ENCODE measurements at regions not wholly inside any gene's neighbourhood (a gene's known extent, or its start where the extent isn't known, plus 50 kb on each side); places are given as distances from the start of the nearest gene placed in this dataset.

DNA sequence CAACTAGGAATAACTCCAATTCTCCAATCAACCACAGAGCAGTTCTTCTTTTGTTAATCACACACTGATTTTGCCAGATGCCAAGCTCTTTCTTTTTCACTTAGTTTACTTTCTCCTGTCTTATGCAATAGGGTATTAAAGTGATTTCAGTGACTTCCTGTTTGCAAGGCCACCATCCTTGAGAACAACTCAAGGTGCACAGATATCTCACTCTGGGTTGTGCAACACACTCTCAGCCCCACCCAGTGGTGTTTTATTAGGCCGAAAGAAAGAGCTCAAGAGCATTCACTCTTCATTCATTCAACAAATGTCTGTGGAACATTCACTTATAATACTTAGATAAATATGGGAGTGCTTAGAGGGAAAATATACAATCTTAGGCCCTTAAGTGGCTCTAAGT is 352.5 kb downstream of the ZNF326 start:
- H3K9me3 Mint-ChIP-seq, result peaks cover 0 to 13% (median 8%) of the 10 kb centered on the region in 7 donors

DNA sequence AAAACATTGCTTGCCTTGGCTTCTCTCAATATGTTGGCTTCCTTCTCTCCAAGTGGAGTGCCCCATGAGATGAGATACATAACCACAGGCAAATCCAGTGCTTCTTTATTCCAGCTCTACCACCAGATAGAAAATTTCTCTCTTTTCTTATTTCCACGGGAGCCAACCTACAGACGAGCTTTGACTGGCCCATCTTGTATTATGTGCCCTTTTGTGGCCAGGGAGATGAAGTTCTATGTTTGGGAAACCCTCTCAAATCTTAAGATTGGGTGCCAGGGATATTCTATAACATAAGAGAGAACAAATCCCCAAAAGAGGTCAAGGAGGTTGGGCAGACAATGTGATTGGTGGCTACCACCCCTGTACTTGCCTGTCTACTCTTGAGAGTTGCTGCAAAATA is 351.8 kb downstream of the ZNF326 start:
- DNase-seq, result no peak
- Histone ChIP-seq H3K4me1 (ENCODE audit: control insufficient read depth, insufficient read depth, low read length, poor library complexity, severe bottlenecking) (no peaks in the 10 kb centered on the region), H3K36me3 (ENCODE audit: control insufficient read depth, insufficient read depth, low read length) (no peaks in the 10 kb centered on the region), H3K9me3 (ENCODE audit: control insufficient read depth in 2 of 2, low read length in 2 of 2) (peaks cover 5 to 9% of the 10 kb centered on the region in 2 experiments), H3K4me3 (ENCODE audit: low read depth, low read length) (no peak overlapping the region), H3K27ac (ENCODE audit: insufficient read depth, low read length, poor library complexity, severe bottlenecking) (no peak overlapping the region), H3K27me3 (ENCODE audit: control insufficient read depth, insufficient read depth, low read length) (no peaks in the 10 kb centered on the region)
- Mint-ChIP-seq H3K9me3 (peaks cover 0 to 13% (median 8%) of the 10 kb centered on the region in 7 donors), H3K4me3 (no peak overlapping the region), H3K4me1 (no peaks in the 10 kb centered on the region), H3K27me3 (no peaks in the 10 kb centered on the region), H3K36me3 (no peaks in the 10 kb centered on the region), H3K27ac (no peak overlapping the region)
- ATAC-seq (ENCODE audit: low read depth in 2 of 2), result no peak

More for the DNA sequence above, 352.5 kb downstream of the ZNF326 start:
- Histone ChIP-seq H3K36me3 (ENCODE audit: control insufficient read depth, insufficient read depth, low read length) (no peaks in the 10 kb centered on the region), H3K27me3 (ENCODE audit: control insufficient read depth, insufficient read depth, low read length) (no peaks in the 10 kb centered on the region), H3K9me3 (ENCODE audit: control insufficient read depth in 2 of 2, low read length in 2 of 2) (peaks cover 5 to 9% of the 10 kb centered on the region in 2 experiments), H3K4me3 (ENCODE audit: low read depth, low read length) (no peak overlapping the region), H3K27ac (ENCODE audit: insufficient read depth, low read length, poor library complexity, severe bottlenecking) (no peak overlapping the region), H3K4me1 (ENCODE audit: control insufficient read depth, insufficient read depth, low read length, poor library complexity, severe bottlenecking) (no peaks in the 10 kb centered on the region)
- H3K27me3 Mint-ChIP-seq, result no peaks in the 10 kb centered on the region
- H3K36me3 Mint-ChIP-seq, result no peaks in the 10 kb centered on the region
- H3K4me3 Mint-ChIP-seq, result no peak overlapping the region
- no peak overlapping the region for H3K27ac Mint-ChIP-seq
- DNase-seq (no peak), ATAC-seq (ENCODE audit: low read depth in 2 of 2) (no peak)
- no peaks in the 10 kb centered on the region for H3K4me1 Mint-ChIP-seq

DNA sequence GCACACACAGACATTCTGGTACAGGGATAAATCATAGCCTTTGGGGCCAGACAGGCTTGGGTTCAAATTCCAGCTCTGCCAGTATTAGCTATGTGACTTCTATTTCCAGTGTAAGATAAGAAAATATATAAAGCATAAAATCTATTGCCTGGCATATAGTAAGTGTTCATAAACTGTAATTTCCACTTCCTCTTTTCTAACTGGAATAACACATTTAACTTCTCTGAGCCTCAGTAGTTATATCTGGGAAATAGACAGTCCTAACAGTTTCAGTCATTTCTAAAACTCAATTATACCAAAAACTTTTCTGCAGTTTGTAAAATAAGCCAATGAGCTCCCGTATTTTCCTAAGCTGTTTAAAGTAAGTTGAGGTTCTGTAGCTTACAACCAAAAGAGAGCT is 351.4 kb downstream of the ZNF326 start:
- Histone ChIP-seq H3K36me3 (ENCODE audit: control insufficient read depth, insufficient read depth, low read length) (no peaks in the 10 kb centered on the region), H3K27me3 (ENCODE audit: control insufficient read depth, insufficient read depth, low read length) (no peaks in the 10 kb centered on the region), H3K27ac (ENCODE audit: insufficient read depth, low read length, poor library complexity, severe bottlenecking) (no peak overlapping the region), H3K4me1 (ENCODE audit: control insufficient read depth, insufficient read depth, low read length, poor library complexity, severe bottlenecking) (no peaks in the 10 kb centered on the region), H3K4me3 (ENCODE audit: low read depth, low read length) (no peak overlapping the region), H3K9me3 (ENCODE audit: control insufficient read depth in 2 of 2, low read length in 2 of 2) (peaks cover 5 to 9% of the 10 kb centered on the region in 2 experiments)
- Mint-ChIP-seq H3K4me1 (no peaks in the 10 kb centered on the region), H3K36me3 (no peaks in the 10 kb centered on the region), H3K27ac (no peak overlapping the region), H3K4me3 (no peak overlapping the region), H3K27me3 (no peaks in the 10 kb centered on the region), H3K9me3 (peaks cover 0 to 13% (median 8%) of the 10 kb centered on the region in 7 donors)
- DNase-seq (no peak), ATAC-seq (ENCODE audit: low read depth in 2 of 2) (no peak)

DNA sequence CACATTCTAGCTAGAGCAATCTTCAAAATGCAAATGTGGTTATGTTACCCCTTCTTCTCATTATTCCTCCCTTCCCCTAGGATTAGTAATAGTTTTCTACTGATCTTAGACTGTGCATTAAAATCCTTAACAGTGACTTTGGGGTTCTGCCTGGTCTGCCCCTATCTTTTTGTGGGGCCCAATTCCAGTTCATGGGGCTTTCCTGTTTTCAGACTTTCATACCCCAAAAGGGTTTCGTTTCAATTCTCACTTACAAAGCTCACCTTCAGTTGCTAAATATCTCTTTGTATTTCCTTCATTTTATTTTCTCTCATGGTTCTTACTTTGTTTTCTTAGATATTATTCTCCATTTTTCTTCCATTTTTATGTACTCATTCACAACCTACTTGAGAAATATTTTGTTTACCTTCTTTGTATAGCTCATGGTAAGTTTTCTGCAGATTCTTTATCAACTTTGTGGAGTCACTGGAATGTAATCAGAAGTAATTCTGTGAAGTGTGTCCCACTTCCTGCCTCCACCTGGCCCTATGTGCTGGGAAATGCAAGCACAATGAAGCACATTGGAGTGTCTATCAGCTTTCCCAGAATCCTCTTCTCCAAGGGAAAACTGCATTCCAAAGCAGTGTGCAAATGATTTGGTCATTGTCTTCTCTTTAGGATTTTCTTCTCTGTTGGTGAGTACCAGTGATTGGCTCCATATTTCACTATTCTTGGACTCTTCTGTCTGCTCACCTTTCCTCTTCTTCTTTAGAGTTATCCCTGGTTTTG is 350.2 kb downstream of the ZNF326 start:
- H3K27me3 Mint-ChIP-seq, result no peaks in the 10 kb centered on the region
- H3K9me3 ChIP-seq (ENCODE audit: control insufficient read depth in 2 of 2, low read length in 2 of 2), result peaks cover 5 to 9% of the 10 kb centered on the region in 2 experiments
- no peaks in the 10 kb centered on the region for H3K27me3 ChIP-seq (ENCODE audit: control insufficient read depth, insufficient read depth, low read length)
- no peaks in the 10 kb centered on the region for H3K36me3 ChIP-seq (ENCODE audit: control insufficient read depth, insufficient read depth, low read length)
- DNase-seq (no peak), ATAC-seq (ENCODE audit: low read depth in 2 of 2) (no peak)
- no peak overlapping the region for H3K27ac ChIP-seq (ENCODE audit: insufficient read depth, low read length, poor library complexity, severe bottlenecking)
- no peak overlapping the region for H3K4me3 Mint-ChIP-seq
- no peak overlapping the region for H3K27ac Mint-ChIP-seq
- H3K9me3 Mint-ChIP-seq, result peaks cover 0 to 13% (median 6%) of the 10 kb centered on the region in 7 donors
- H3K36me3 Mint-ChIP-seq, result no peaks in the 10 kb centered on the region
- H3K4me1 ChIP-seq (ENCODE audit: control insufficient read depth, insufficient read depth, low read length, poor library complexity, severe bottlenecking), result no peaks in the 10 kb centered on the region
- H3K4me3 ChIP-seq (ENCODE audit: low read depth, low read length), result no peak overlapping the region
- peaks cover 0 to 2% (median 0%) of the 10 kb centered on the region in 4 donors for H3K4me1 Mint-ChIP-seq

DNA sequence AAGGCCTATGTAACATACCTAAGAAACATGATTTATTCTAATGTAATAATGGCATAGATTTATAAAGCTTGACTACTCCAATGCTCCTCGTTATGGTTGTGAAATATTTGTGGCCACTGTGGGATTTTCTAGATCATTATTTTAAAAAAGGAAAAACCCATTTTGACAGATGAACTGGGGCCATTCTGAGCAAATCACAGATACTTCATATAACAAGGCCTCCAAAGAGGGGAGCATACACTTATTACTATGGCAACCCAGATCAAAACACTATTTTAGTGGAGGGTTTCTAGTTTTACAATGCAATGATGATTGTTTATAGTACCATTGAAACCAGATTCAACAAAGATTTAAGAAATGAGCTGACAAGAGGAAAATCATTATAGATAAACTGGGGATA is 346.6 kb downstream of the ZNF326 start:
- Histone ChIP-seq H3K4me1 (ENCODE audit: control insufficient read depth, insufficient read depth, low read length, poor library complexity, severe bottlenecking) (no peaks in the 10 kb centered on the region), H3K27me3 (ENCODE audit: control insufficient read depth, insufficient read depth, low read length) (no peaks in the 10 kb centered on the region), H3K27ac (ENCODE audit: insufficient read depth, low read length, poor library complexity, severe bottlenecking) (no peak overlapping the region), H3K36me3 (ENCODE audit: control insufficient read depth, insufficient read depth, low read length) (no peaks in the 10 kb centered on the region), H3K4me3 (ENCODE audit: low read depth, low read length) (no peak overlapping the region), H3K9me3 (ENCODE audit: control insufficient read depth in 2 of 2, low read length in 2 of 2) (no peaks in the 10 kb centered on the region)
- DNase-seq, result no peak
- Mint-ChIP-seq H3K27ac (no peak overlapping the region), H3K4me3 (no peak overlapping the region), H3K4me1 (peaks cover 0 to 2% (median 0%) of the 10 kb centered on the region in 4 donors), H3K27me3 (no peaks in the 10 kb centered on the region), H3K36me3 (no peaks in the 10 kb centered on the region), H3K9me3 (peaks cover 0 to 4% (median 0%) of the 10 kb centered on the region in 7 donors)
- no peak for ATAC-seq (ENCODE audit: low read depth in 2 of 2)

DNA sequence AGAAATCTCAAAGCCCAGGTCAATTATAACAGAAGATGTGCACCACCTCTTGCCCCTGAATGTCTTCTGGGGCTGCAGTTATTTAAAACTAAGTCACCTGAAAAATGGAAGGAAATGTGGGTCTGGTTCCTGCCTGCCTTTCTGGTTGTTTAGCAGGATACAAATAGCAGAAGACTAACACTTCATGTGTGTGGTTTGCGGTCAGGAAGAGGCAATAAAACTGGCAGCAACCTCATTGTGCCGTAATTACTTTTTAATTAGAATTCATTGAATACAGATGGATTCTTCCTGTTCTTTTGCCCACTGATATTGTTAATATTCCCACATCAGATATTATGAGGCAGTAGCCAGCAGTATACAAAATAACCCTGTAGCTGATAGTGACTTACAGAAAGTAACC is 345.7 kb downstream of the ZNF326 start:
- H3K36me3 Mint-ChIP-seq, result no peaks in the 10 kb centered on the region
- peaks cover 7% of the 10 kb centered on the region for H3K27me3 Mint-ChIP-seq
- H3K27ac Mint-ChIP-seq, result no peak overlapping the region
- peaks cover 0 to 2% (median 0%) of the 10 kb centered on the region in 4 donors for H3K4me1 Mint-ChIP-seq
- ATAC-seq (ENCODE audit: low read depth in 2 of 2) (no peak), DNase-seq (no peak)
- Histone ChIP-seq H3K36me3 (ENCODE audit: control insufficient read depth, insufficient read depth, low read length) (no peaks in the 10 kb centered on the region), H3K4me3 (ENCODE audit: low read depth, low read length) (no peak overlapping the region), H3K9me3 (ENCODE audit: control insufficient read depth in 2 of 2, low read length in 2 of 2) (no peaks in the 10 kb centered on the region), H3K27me3 (ENCODE audit: control insufficient read depth, insufficient read depth, low read length) (no peaks in the 10 kb centered on the region), H3K27ac (ENCODE audit: insufficient read depth, low read length, poor library complexity, severe bottlenecking) (no peak overlapping the region), H3K4me1 (ENCODE audit: control insufficient read depth, insufficient read depth, low read length, poor library complexity, severe bottlenecking) (no peaks in the 10 kb centered on the region)
- peaks cover 0 to 3% (median 0%) of the 10 kb centered on the region in 7 donors for H3K9me3 Mint-ChIP-seq
- no peak overlapping the region for H3K4me3 Mint-ChIP-seq

DNA sequence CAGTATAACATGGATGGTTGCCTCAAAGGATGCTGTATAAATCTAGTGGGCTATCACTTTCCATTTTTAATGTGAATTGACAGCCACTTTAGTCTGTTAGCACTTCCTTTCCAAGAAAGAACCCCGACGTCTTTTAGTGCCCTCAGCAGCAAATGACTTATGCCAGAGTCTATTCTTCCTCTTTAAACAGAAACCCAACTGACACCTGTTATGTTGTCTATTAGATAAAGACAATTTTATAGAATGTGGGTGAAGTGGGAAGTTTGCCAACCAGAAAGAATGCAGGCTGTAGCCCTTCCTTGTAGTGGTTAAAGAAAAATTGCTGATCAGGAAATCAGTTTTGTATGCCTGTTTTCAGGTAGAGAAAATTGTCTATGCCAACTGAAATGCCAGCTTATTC is 344.9 kb downstream of the ZNF326 start:
- H3K27me3 Mint-ChIP-seq, result peaks cover 7% of the 10 kb centered on the region
- DNase-seq (no peak), ATAC-seq (ENCODE audit: low read depth in 2 of 2) (no peak)
- no peaks in the 10 kb centered on the region for H3K4me1 ChIP-seq (ENCODE audit: control insufficient read depth, insufficient read depth, low read length, poor library complexity, severe bottlenecking)
- H3K36me3 ChIP-seq (ENCODE audit: control insufficient read depth, insufficient read depth, low read length), result no peaks in the 10 kb centered on the region
- no peak overlapping the region for H3K4me3 Mint-ChIP-seq
- H3K27ac Mint-ChIP-seq, result no peak overlapping the region
- no peaks in the 10 kb centered on the region for H3K27me3 ChIP-seq (ENCODE audit: control insufficient read depth, insufficient read depth, low read length)
- H3K9me3 ChIP-seq (ENCODE audit: control insufficient read depth in 2 of 2, low read length in 2 of 2), result no peaks in the 10 kb centered on the region
- peaks cover 0 to 2% (median 0%) of the 10 kb centered on the region in 7 donors for H3K9me3 Mint-ChIP-seq
- no peak overlapping the region for H3K27ac ChIP-seq (ENCODE audit: insufficient read depth, low read length, poor library complexity, severe bottlenecking)
- peaks cover 0 to 2% (median 0%) of the 10 kb centered on the region in 4 donors for H3K4me1 Mint-ChIP-seq
- H3K4me3 ChIP-seq (ENCODE audit: low read depth, low read length), result no peak overlapping the region
- H3K36me3 Mint-ChIP-seq, result no peaks in the 10 kb centered on the region
